Epithelial cell of esophagus (primary cell): ENCODE measurements at regions not wholly inside any gene's neighbourhood (a gene's known extent, or its start where the extent isn't known, plus 50 kb on each side); places are given as distances from the start of the nearest gene placed in this dataset.
A peak's percentile ranks its signal among the peaks of the same experiment; 100 is the strongest.

Experiments used
- DNase-seq: peaks from one replicate; pipeline ENCODE4 v3.0.0; 2010; ENCODE audit warnings: low read depth
- H3K4me3 ChIP-seq: 2 replicates; pipeline ENCODE4 v1.5.1; 2011; ENCODE audit warnings: mild to moderate bottlenecking, low read length, control low read depth
- CTCF ChIP-seq: IDR thresholded peaks from 2 replicates; pipeline ENCODE4 v1.5.1; 2011; ENCODE audit warnings: low read depth, mild to moderate bottlenecking, low read length, control low read depth, inconsistent platforms; ENCODE audit not compliant: insufficient read depth; ENCODE audit errors: missing control alignments

- no peak overlapping the region for H3K4me3 ChIP-seq
- DNase-seq = peak; percentile 35
- TF ChIP-seq CTCF = no peak
These were observed 748.9 kb downstream of the MECOM start for GRCh38 chr3:168914662-168915061.

- TF ChIP-seq CTCF = no peak
- no peak overlapping the region for H3K4me3 ChIP-seq
These were observed 754.3 kb downstream of the MECOM start for GRCh38 chr3:168909260-168909659.

GRCh38 chr3:168895419-168895818 lies 768.1 kb downstream of the MECOM start:
- no peak for TF ChIP-seq CTCF
- DNase-seq = no peak
- H3K4me3 ChIP-seq = no peak overlapping the region

More at GRCh38 chr3:168909260-168909659, 754.3 kb downstream of the MECOM start:
- DNase-seq = no peak

GRCh38 chr3:168894214-168894613 lies 769.3 kb downstream of the MECOM start:
- TF ChIP-seq CTCF = no peak
- H3K4me3 ChIP-seq = no peak overlapping the region
- DNase-seq = no peak

GRCh38 chr3:168889666-168890065 lies 773.8 kb downstream of the MECOM start:
- DNase-seq = peak; percentile 33
- H3K4me3 ChIP-seq = no peak overlapping the region
- TF ChIP-seq CTCF = peak; percentile 59

GRCh38 chr3:168888781-168889180 lies 774.7 kb downstream of the MECOM start:
- no peak overlapping the region for H3K4me3 ChIP-seq
- TF ChIP-seq CTCF = no peak
- peak; percentile 25 for DNase-seq

- no peak overlapping the region for H3K4me3 ChIP-seq
- no peak for TF ChIP-seq CTCF
- peak; percentile 19 for DNase-seq
These were observed 778.5 kb downstream of the MECOM start for GRCh38 chr3:168885028-168885427.
